CD14-positive monocyte (primary cell): ENCODE measurements at regions not wholly inside any gene's neighbourhood (a gene's known extent, or its start where the extent isn't known, plus 50 kb on each side); places are given as distances from the start of the nearest gene placed in this dataset.

ENCODE experiments used
- DNase-seq, 3 donors: peaks; one replicate each; pipeline ENCODE4 v3.0.0-alpha.2; 2011 to 2022
- H2AFZ ChIP-seq: 2 replicates; pipeline ENCODE4 v1.6.0; 2012; ENCODE audit warnings: mild to moderate bottlenecking, low read depth, low read length, inconsistent platforms; ENCODE audit not compliant: insufficient read depth, poor library complexity, severe bottlenecking
- H3K27ac ChIP-seq, 2 donors: 1 replicate in 1 of 2; 2 replicates in 1 of 2; pipeline ENCODE4 v1.5.1; 2012 to 2013; ENCODE audit warnings: low read length in 2 of 2, control low read depth in 1 of 2, inconsistent platforms in 1 of 2, low read depth in 1 of 2, mild to moderate bottlenecking in 1 of 2
- H3K27me3 ChIP-seq, 2 donors: one replicate each; pipeline versions ENCODE4 v1.6.0 to v1.6.1; 2011 to 2013; ENCODE audit warnings: low read length in 2 of 2; ENCODE audit not compliant: control insufficient read depth in 2 of 2, insufficient read depth in 2 of 2
- H3K36me3 ChIP-seq, 2 donors: replicated peaks in 1 of 2; 1 replicate in 1 of 2; 2 replicates in 1 of 2; pipeline versions ENCODE4 v1.5.1 to v1.6.1; 2012 to 2013; ENCODE audit warnings: low read length in 2 of 2, control low read depth in 1 of 2, inconsistent platforms in 1 of 2, mild to moderate bottlenecking in 1 of 2; ENCODE audit not compliant: insufficient read depth in 2 of 2, control insufficient read depth in 1 of 2
- H3K4me1 ChIP-seq, 2 donors: 1 replicate in 1 of 2; 2 replicates in 1 of 2; pipeline versions ENCODE4 v1.5.1 to v1.6.1; 2012 to 2013; ENCODE audit warnings: low read length in 2 of 2, control low read depth in 1 of 2, inconsistent platforms in 1 of 2, mild to moderate bottlenecking in 1 of 2, moderate library complexity in 1 of 2; ENCODE audit not compliant: insufficient read depth in 2 of 2, control insufficient read depth in 1 of 2
- H3K4me2 ChIP-seq: replicated peaks from 2 replicates; pipeline ENCODE3; 2012; ENCODE audit warnings: low read length, moderate library complexity, mild to moderate bottlenecking; ENCODE audit not compliant: poor library complexity, severe bottlenecking; ENCODE audit errors: extremely low read depth
- H3K4me3 ChIP-seq, 3 experiments: fragments of 200-600 bp in 1 of 3; sonication (generic) in 1 of 3; replicated peaks in 1 of 3; 1 replicate in 2 of 3; 2 replicates in 1 of 3; pipeline ENCODE4 v1.5.1; 2011 to 2013; ENCODE audit warnings: low read length in 3 of 3, mild to moderate bottlenecking in 3 of 3, control low read depth in 2 of 3, low read depth in 2 of 3, inconsistent platforms in 1 of 3, moderate library complexity in 1 of 3
- H3K79me2 ChIP-seq: 2 replicates; pipeline ENCODE4 v1.6.0; 2012; ENCODE audit warnings: mild to moderate bottlenecking, control low read depth, inconsistent platforms, low read length, moderate library complexity; ENCODE audit not compliant: insufficient read depth
- H3K9ac ChIP-seq: 2 replicates; pipeline ENCODE4 v1.6.0; 2017; ENCODE audit warnings: low read length, mild to moderate bottlenecking; ENCODE audit not compliant: insufficient read depth, poor library complexity, severe bottlenecking
- H3K9me3 ChIP-seq, 2 donors: replicated peaks in 1 of 2; 1 replicate in 1 of 2; 2 replicates in 1 of 2; pipeline versions ENCODE4 v1.5.1 to v1.6.1; 2012 to 2013; ENCODE audit warnings: low read length in 2 of 2, control low read depth in 1 of 2; ENCODE audit not compliant: control insufficient read depth in 1 of 2, insufficient read depth in 1 of 2
- H4K20me1 ChIP-seq: 2 replicates; pipeline ENCODE4 v1.6.0; 2012; ENCODE audit warnings: mild to moderate bottlenecking, low read length, control low read depth, moderate library complexity; ENCODE audit not compliant: insufficient read depth
- H3K27ac Mint-ChIP-seq, 7 donors: one replicate each; pipeline ENCODE4 v1.8.0; 2020; ENCODE audit warnings: mild to moderate bottlenecking in 7 of 7, mixed read lengths in 7 of 7, moderate library complexity in 6 of 7, inconsistent platforms in 2 of 7
- H3K27me3 Mint-ChIP-seq, 3 donors: one replicate each; pipeline ENCODE4 v1.8.0; 2021 to 2022; ENCODE audit warnings: low read depth in 3 of 3, mild to moderate bottlenecking in 3 of 3, mixed read lengths in 3 of 3, moderate library complexity in 3 of 3, inconsistent platforms in 1 of 3
- H3K36me3 Mint-ChIP-seq, 2 donors: one replicate each; pipeline ENCODE4 v1.8.0; 2020; ENCODE audit warnings: mixed read lengths in 2 of 2, inconsistent platforms in 1 of 2, mild to moderate bottlenecking in 1 of 2
- H3K4me1 Mint-ChIP-seq: one replicate; pipeline ENCODE4 v1.8.0; 2020; ENCODE audit warnings: mild to moderate bottlenecking, mixed read lengths
- H3K4me3 Mint-ChIP-seq, 2 donors: one replicate each; pipeline ENCODE4 v1.8.0; 2020; ENCODE audit warnings: mild to moderate bottlenecking in 2 of 2, mixed read lengths in 2 of 2, moderate library complexity in 1 of 2
- H3K9me3 Mint-ChIP-seq, 7 donors: one replicate each; pipeline ENCODE4 v1.8.0; 2020 to 2022; ENCODE audit warnings: mixed read lengths in 7 of 7, mild to moderate bottlenecking in 6 of 7, moderate library complexity in 6 of 7, inconsistent platforms in 2 of 7
- WGBS: methylation state at CpG from one replicate; pipeline ENCODE4 v1.1.5; 2013; ENCODE audit warnings: missing lambda C conversion rate; ENCODE audit not compliant: insufficient coverage; 5-methylcytosine and 5-hydroxymethylcytosine counted together
- intact Hi-C, 2 donors: fragments of 100-400 bp; cut with micrococcal nuclease; formaldehyde crosslinking; loops; one replicate each; pipeline versions ENCODE4 v1.15.0 to v1.15.1; 2023
- TF ChIP-seq, protein P1 (sequence below): fragments of 200-600 bp; IDR thresholded peaks from one replicate; pipeline ENCODE4 v1.8.0; 2022; ENCODE audit warnings: antibody characterized with exemption, mild to moderate bottlenecking

DNA sequence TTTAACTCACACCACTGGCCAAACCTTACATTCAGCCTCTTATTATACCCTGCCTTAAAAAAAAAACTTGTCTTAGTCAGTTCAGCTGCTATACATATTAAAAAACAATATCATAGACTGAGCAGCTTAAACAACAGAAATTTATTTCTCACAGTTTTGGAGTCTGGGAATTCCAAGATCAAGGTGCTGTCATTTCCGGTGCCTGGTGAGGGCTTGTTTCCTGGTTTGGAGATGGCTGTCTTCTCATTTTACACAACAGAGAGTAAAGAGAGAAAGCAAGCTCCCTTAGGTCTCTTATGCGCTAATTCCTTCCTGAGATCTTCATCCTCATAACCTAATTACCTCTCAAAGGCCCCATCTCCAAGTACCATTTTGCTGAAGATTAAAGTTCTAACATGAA lies 769.2 kb downstream of the DIAPH3 start:
- H3K4me1 ChIP-seq, result peaks cover 0 to 2% of the 10 kb centered on the region in 2 donors
- intact Hi-C loops, result loop anchor here in 1 of 2 donors (10.0 kb wide), 2 partner anchors 280 to 940 kb away; no protein-coding TSS in a partner anchor
- Mint-ChIP-seq H3K27ac (no peak overlapping the region), H3K36me3 (no peaks in the 10 kb centered on the region), H3K4me3 (no peak overlapping the region), H3K27me3 (peaks cover 0 to 2% (median 0%) of the 10 kb centered on the region in 3 donors), H3K9me3 (no peaks in the 10 kb centered on the region), H3K4me1 (no peaks in the 10 kb centered on the region)
- TF ChIP-seq, protein P1, sequence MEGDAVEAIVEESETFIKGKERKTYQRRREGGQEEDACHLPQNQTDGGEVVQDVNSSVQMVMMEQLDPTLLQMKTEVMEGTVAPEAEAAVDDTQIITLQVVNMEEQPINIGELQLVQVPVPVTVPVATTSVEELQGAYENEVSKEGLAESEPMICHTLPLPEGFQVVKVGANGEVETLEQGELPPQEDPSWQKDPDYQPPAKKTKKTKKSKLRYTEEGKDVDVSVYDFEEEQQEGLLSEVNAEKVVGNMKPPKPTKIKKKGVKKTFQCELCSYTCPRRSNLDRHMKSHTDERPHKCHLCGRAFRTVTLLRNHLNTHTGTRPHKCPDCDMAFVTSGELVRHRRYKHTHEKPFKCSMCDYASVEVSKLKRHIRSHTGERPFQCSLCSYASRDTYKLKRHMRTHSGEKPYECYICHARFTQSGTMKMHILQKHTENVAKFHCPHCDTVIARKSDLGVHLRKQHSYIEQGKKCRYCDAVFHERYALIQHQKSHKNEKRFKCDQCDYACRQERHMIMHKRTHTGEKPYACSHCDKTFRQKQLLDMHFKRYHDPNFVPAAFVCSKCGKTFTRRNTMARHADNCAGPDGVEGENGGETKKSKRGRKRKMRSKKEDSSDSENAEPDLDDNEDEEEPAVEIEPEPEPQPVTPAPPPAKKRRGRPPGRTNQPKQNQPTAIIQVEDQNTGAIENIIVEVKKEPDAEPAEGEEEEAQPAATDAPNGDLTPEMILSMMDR, result no peak
- no peaks in the 10 kb centered on the region for H3K79me2 ChIP-seq
- no peak overlapping the region for H3K4me3 ChIP-seq
- no peak for DNase-seq
- no peaks in the 10 kb centered on the region for H3K9me3 ChIP-seq
- no peak overlapping the region for H3K27ac ChIP-seq
- no peaks in the 10 kb centered on the region for H3K27me3 ChIP-seq
- H3K9ac ChIP-seq, result no peak overlapping the region
- H3K4me2 ChIP-seq, result no peak overlapping the region
- no CpG with 5 or more reads among the region's 2 CpGs for WGBS
- no peaks in the 10 kb centered on the region for H4K20me1 ChIP-seq
- H3K36me3 ChIP-seq, result no peaks in the 10 kb centered on the region
- no peak overlapping the region for H2AFZ ChIP-seq

- TF ChIP-seq, protein P1, result no peak
- H3K4me1 Mint-ChIP-seq, result no peaks in the 10 kb centered on the region
- no peaks in the 10 kb centered on the region for H3K36me3 ChIP-seq
- no peak overlapping the region for H3K4me2 ChIP-seq
- H3K27me3 Mint-ChIP-seq, result peaks cover 0 to 2% (median 0%) of the 10 kb centered on the region in 3 donors
- no peak overlapping the region for H2AFZ ChIP-seq
- H3K36me3 Mint-ChIP-seq, result no peaks in the 10 kb centered on the region
- no peak for DNase-seq
- H3K9ac ChIP-seq, result no peak overlapping the region
- H3K27ac Mint-ChIP-seq, result no peak overlapping the region
- no peak overlapping the region for H3K4me3 ChIP-seq
- H3K27ac ChIP-seq, result no peak overlapping the region
- H3K9me3 ChIP-seq, result no peaks in the 10 kb centered on the region
- 100% methylated on average over 2 of the region's 3 CpGs for WGBS
- no peaks in the 10 kb centered on the region for H3K4me1 ChIP-seq
- intact Hi-C loops, result loop anchor here in 1 of 2 donors (10.0 kb wide), 2 partner anchors 277 to 937 kb away; no protein-coding TSS in a partner anchor
- H3K79me2 ChIP-seq, result no peaks in the 10 kb centered on the region
- H3K9me3 Mint-ChIP-seq, result peaks cover 0 to 5% (median 0%) of the 10 kb centered on the region in 7 donors
- H3K4me3 Mint-ChIP-seq, result no peak overlapping the region
- no peaks in the 10 kb centered on the region for H3K27me3 ChIP-seq
- no peaks in the 10 kb centered on the region for H4K20me1 ChIP-seq
Observed at GRCh38 chr13:59398127-59398526, 765.6 kb downstream of the DIAPH3 start.
